IPS-20b (cell line): ENCODE measurements at regions not wholly inside any gene's neighbourhood (a gene's known extent, or its start where the extent isn't known, plus 50 kb on each side); places are given as distances from the start of the nearest gene placed in this dataset.

ENCODE experiments used
- H3K27ac ChIP-seq: one replicate; pipeline ENCODE4 v1.5.1; 2013; ENCODE audit warnings: low read length
- H3K27me3 ChIP-seq: 2 replicates; pipeline ENCODE4 v1.6.1; 2013; ENCODE audit warnings: mild to moderate bottlenecking, low read length, inconsistent platforms; ENCODE audit not compliant: insufficient read depth
- H3K36me3 ChIP-seq: 2 replicates; pipeline ENCODE4 v1.6.1; 2013; ENCODE audit warnings: low read depth, mild to moderate bottlenecking, inconsistent platforms, low read length, moderate library complexity; ENCODE audit not compliant: insufficient read depth
- H3K4me1 ChIP-seq: 2 replicates; pipeline ENCODE4 v1.6.1; 2013; ENCODE audit warnings: mild to moderate bottlenecking, control low read depth, inconsistent platforms, low read length, moderate library complexity; ENCODE audit not compliant: insufficient read depth
- H3K4me3 ChIP-seq: 2 replicates; pipeline ENCODE4 v1.5.1; 2013; ENCODE audit warnings: mild to moderate bottlenecking, low read length, inconsistent platforms
- H3K9ac ChIP-seq: 2 replicates; pipeline ENCODE4 v1.6.1; 2013; ENCODE audit warnings: low read depth, mild to moderate bottlenecking, inconsistent platforms, low read length, moderate library complexity
- H3K9me3 ChIP-seq: 2 replicates; pipeline ENCODE4 v1.6.1; 2013; ENCODE audit warnings: mild to moderate bottlenecking, low read depth, low read length, inconsistent platforms; ENCODE audit not compliant: insufficient read depth

GRCh38 chr11:64504999-64505398, 50.7 kb upstream of the SLC22A11 start:
- Histone ChIP-seq H3K27me3 (peaks cover 47% of the 10 kb centered on the region), H3K36me3 (no peaks in the 10 kb centered on the region), H3K4me1 (no peaks in the 10 kb centered on the region), H3K4me3 (no peak overlapping the region), H3K27ac (no peak overlapping the region), H3K9me3 (no peaks in the 10 kb centered on the region; the same call in 1 of the 2 replicates), H3K9ac (no peak overlapping the region)
